ENCODE measurements at regions not wholly inside any gene's neighbourhood (a gene's known extent, or its start where the extent isn't known, plus 50 kb on each side); places are given as distances from the start of the nearest gene placed in this dataset.

DNA sequence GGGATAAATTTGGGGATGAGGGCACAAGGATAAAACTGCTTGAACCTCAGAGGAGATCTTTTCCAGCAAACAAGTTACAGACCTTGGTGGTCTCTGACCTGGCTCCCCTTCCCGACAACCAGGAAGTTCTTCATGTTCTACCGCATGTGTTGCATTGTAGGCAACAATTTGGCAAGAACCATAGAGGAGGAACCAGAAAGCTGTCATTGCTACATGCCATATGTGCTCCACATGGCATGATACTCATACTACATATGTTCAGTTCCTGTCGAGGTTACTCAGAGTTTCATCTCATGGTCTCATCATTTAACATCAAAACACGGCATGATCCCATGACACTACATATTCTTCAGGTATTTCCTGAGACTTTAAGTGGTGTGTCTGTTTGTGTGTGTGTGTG is 235.9 kb downstream of the OR13H1 start:
- WGBS, 5 donors, result 85 to 97% (median 91%) methylated on average over 4 of the region's 4 CpGs
- no peaks in the 10 kb centered on the region for H3K36me3 ChIP-seq

DNA sequence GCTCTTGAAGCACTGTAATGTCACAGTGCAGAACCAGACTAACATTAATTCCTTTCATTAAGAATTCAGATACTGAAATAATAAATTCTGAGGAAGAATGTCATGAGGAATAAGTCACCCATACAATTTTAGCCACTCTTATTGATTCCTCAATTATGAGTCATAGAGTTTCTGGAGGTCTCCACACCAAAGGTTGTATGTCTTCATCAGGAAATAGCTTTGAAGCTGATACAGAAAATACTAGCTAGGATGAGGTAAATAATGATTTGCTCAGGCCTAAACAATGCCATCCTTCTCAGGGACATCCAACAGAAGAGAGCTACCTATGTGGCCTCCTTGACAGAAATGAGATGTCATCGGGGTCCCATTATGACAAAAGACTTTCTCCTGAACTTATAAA is 238.8 kb downstream of the OR13H1 start:
- Histone ChIP-seq H3K4me1 (peaks cover 0 to 12% (median 4%) of the 10 kb centered on the region in 4 donors), H3K4me3 (no peak overlapping the region), H3K27me3 (peaks cover 0 to 3% (median 0%) of the 10 kb centered on the region in 3 donors), H3K36me3 (no peaks in the 10 kb centered on the region), H3K9me3 (no peaks in the 10 kb centered on the region), H3K27ac (no peak overlapping the region)
- TF ChIP-seq EP300 (IDR thresholded peaks at IDR 0.05) (no peak), POLR2AphosphoS5 (IDR thresholded peaks at IDR 0.05) (no peak), POLR2A (IDR thresholded peaks at IDR 0.05) (no peak)
- TF ChIP-seq, protein P1, sequence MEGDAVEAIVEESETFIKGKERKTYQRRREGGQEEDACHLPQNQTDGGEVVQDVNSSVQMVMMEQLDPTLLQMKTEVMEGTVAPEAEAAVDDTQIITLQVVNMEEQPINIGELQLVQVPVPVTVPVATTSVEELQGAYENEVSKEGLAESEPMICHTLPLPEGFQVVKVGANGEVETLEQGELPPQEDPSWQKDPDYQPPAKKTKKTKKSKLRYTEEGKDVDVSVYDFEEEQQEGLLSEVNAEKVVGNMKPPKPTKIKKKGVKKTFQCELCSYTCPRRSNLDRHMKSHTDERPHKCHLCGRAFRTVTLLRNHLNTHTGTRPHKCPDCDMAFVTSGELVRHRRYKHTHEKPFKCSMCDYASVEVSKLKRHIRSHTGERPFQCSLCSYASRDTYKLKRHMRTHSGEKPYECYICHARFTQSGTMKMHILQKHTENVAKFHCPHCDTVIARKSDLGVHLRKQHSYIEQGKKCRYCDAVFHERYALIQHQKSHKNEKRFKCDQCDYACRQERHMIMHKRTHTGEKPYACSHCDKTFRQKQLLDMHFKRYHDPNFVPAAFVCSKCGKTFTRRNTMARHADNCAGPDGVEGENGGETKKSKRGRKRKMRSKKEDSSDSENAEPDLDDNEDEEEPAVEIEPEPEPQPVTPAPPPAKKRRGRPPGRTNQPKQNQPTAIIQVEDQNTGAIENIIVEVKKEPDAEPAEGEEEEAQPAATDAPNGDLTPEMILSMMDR (IDR thresholded peaks at IDR 0.05), result no peak
- WGBS, 5 donors, result 54 to 93% (median 82%) methylated on average over 1 of the region's 1 CpG; no CpG with 5 or more reads in 1 of the 5 donors
- no peak for DNase-seq
- intact Hi-C loops (cut with DNase I; ENCODE audit: low total_unique reads), result no loop called here

More for the DNA sequence above, 235.9 kb downstream of the OR13H1 start:
- Histone ChIP-seq H3K4me3 (no peak overlapping the region), H3K27me3 (no peaks in the 10 kb centered on the region), H3K4me1 (peaks cover 0 to 12% (median 4%) of the 10 kb centered on the region in 4 donors), H3K9me3 (no peaks in the 10 kb centered on the region), H3K27ac (no peak overlapping the region)
- intact Hi-C loops (cut with DNase I; ENCODE audit: low total_unique reads), result no loop called here
- no peak for DNase-seq
- TF ChIP-seq POLR2A (IDR thresholded peaks at IDR 0.05) (no peak), POLR2AphosphoS5 (IDR thresholded peaks at IDR 0.05) (no peak), EP300 (IDR thresholded peaks at IDR 0.05) (no peak)
- TF ChIP-seq, protein P1 (IDR thresholded peaks at IDR 0.05), result no peak

DNA sequence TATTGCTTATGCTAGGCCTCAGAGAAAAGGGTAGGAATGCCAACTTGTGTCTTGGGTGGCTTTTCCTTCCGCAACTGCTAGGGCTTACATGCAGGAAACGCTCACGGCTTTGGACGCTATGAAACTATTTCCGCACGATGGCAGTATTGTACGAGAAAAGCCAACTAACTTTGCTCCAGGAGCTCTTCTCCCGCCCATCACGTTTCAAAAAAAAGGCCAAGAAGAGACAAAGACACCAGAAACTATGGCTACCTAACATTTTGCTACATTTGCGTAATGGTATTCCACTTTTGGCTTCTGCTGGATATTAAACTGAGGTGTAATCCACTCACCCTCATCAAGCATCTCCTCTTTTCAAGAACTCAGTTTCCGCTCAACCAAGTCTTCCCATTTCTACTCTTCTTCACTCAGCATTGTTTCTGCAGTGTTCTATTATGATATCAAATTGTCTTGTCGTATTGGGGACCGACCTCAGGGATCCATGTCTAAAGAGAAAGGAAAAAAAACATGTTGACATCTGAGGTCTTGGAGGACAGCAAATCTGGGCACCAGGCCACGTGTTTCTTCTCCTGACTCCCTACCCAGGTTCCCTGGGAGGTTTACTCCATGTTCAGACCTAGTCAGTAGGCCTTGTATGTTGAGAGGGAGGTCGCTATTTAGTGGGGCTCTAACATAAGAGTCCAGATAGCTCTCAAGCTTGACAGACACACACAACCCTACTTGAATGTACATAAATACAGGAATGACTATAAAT is 239.4 kb upstream of the STK26 start:
- Histone ChIP-seq H3K27ac (no peak overlapping the region), H3K9me3 (no peaks in the 10 kb centered on the region), H3K4me1 (peaks cover 0 to 6% (median 0%) of the 10 kb centered on the region in 4 donors), H3K27me3 (peaks cover 0 to 3% (median 0%) of the 10 kb centered on the region in 3 donors), H3K4me3 (peak overlapping the region in 1 of 4 donors; percentile 31), H3K36me3 (no peaks in the 10 kb centered on the region)
- no peak for TF ChIP-seq POLR2AphosphoS5 (IDR thresholded peaks at IDR 0.05)
- TF ChIP-seq, protein P1 (IDR thresholded peaks at IDR 0.05), result peak in 3 of 7 experiments; percentile 6 to 61 (median 41)
- no peak for TF ChIP-seq EP300 (IDR thresholded peaks at IDR 0.05)
- intact Hi-C loops (cut with DNase I; ENCODE audit: low total_unique reads), result no loop called here
- peak; percentile 81 to 96 for DNase-seq
- WGBS, 5 donors, result 48 to 94% (median 84%) methylated on average over 15 of the region's 15 CpGs

DNA sequence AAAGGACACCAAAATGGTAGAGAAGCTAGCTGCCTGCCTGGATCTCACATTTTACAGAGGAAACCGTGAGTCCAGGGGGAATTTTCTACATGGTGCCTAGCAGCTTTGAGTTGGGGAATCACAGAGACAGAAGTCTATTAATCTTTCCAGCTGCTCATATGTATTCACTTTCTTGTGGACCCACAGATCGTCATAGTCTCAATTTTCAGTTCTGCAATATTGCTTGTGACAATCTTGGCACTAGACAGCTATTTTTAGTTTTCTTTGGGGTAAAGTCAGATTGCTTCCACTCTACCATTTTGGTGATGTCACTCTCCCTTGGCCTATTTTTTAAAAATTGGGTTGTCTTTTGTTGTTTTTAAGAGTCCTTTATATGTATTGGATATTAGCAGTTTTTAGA is 233.4 kb upstream of the STK26 start:
- no peak overlapping the region for H3K4me3 ChIP-seq
- no peaks in the 10 kb centered on the region for H3K9me3 ChIP-seq
- no peak overlapping the region for H3K27ac ChIP-seq
- peaks cover 0 to 6% (median 2%) of the 10 kb centered on the region in 4 donors for H3K4me1 ChIP-seq
- peaks cover 0 to 3% (median 0%) of the 10 kb centered on the region in 3 donors for H3K27me3 ChIP-seq
- intact Hi-C loops (cut with DNase I; ENCODE audit: low total_unique reads), result no loop called here
- TF ChIP-seq EP300 (IDR thresholded peaks at IDR 0.05) (no peak), POLR2A (IDR thresholded peaks at IDR 0.05) (no peak), POLR2AphosphoS5 (IDR thresholded peaks at IDR 0.05) (no peak)
- TF ChIP-seq, protein P1 (IDR thresholded peaks at IDR 0.05), result no peak
- 70 to 88% (median 83%) methylated on average over 2 of the region's 2 CpGs for WGBS, 5 donors
- DNase-seq, result no peak
- no peaks in the 10 kb centered on the region for H3K36me3 ChIP-seq
